Endothelial cell of hepatic sinusoid (primary cell): ENCODE measurements at regions not wholly inside any gene's neighbourhood (a gene's known extent, or its start where the extent isn't known, plus 50 kb on each side); places are given as distances from the start of the nearest gene placed in this dataset.

Experiments used
- in situ Hi-C: cut with HindIII; loops from 2 replicates; pipeline ENCODE4 v1.10.0; 2017; ENCODE audit warnings: low sequenced_read_pairs

DNA sequence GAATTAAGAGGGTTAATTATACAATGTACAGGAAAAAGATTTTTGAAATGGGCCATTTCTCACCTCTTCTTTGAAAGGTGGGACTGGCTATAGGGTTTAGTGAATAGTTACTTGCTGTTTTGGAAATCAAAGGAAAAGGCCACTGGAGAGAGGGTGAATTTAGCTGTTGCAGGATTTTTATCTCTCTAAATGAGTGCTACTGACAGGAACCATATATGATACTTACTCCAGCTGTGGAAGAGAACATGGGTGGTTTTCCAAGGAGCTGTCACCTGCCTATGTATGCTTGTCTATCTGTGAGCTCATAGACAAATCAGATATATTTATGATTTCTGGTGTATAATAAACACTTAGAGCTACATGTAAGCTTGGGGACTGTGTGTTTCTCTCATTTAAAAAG, 430.4 kb downstream of the MTX2 start:
- in situ Hi-C loops = no loop called here

GRCh38 chr2:176702131-176702530, 432.9 kb downstream of the MTX2 start:
- in situ Hi-C loops = no loop called here

DNA sequence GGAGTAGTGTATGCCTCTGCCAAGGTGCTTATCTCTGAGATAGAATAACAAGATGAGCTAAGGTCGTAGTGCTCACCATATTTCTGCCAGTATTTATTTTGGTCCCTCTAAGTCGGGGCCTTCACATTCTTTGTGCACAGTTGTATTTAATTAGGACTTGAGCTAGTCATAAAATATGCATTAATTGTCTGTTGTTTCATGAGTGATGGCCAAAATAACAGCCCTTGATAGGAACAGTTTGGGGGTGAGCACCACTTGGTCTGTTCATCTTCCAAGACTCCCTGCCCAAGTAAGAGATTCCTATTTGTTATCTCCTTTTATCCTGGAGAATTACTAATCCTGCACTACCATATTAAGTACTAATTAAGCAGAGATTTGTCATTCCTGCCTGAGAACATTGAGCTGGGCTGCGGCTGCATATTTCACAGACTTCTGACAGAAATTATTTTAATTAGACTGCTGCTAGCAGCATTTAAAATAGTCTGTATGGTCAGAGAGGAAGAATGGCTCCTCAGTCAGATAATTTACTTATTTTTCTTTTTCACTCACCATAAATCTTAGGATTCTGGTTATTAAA, 435.1 kb downstream of the MTX2 start:
- in situ Hi-C loops = no loop called here

- in situ Hi-C loops = no loop called here
These were observed 440.1 kb downstream of the MTX2 start for GRCh38 chr2:176709149-176709951.

DNA sequence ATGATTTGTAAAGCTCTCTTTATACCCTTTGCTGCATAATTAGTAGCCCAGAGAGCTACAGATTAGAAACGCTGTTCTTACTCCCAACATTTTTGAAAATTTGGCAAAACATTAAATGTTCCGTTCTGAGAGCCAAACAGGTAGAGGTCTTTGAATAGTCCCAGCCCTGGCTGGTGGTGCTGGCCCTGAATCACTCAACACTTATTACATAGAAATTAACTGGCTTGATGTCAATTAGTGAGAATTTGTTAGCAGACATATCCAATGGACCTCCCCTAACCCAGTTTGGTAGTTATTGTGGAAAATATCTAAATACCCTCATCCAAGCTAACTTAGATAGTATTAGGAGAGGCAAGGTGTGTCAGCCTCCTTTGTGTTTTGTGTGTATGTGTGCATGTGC, 440.7 kb downstream of the MTX2 start:
- in situ Hi-C loops = no loop called here

- in situ Hi-C loops = no loop called here
These were observed 441.5 kb downstream of the MTX2 start for GRCh38 chr2:176710657-176711186.

DNA sequence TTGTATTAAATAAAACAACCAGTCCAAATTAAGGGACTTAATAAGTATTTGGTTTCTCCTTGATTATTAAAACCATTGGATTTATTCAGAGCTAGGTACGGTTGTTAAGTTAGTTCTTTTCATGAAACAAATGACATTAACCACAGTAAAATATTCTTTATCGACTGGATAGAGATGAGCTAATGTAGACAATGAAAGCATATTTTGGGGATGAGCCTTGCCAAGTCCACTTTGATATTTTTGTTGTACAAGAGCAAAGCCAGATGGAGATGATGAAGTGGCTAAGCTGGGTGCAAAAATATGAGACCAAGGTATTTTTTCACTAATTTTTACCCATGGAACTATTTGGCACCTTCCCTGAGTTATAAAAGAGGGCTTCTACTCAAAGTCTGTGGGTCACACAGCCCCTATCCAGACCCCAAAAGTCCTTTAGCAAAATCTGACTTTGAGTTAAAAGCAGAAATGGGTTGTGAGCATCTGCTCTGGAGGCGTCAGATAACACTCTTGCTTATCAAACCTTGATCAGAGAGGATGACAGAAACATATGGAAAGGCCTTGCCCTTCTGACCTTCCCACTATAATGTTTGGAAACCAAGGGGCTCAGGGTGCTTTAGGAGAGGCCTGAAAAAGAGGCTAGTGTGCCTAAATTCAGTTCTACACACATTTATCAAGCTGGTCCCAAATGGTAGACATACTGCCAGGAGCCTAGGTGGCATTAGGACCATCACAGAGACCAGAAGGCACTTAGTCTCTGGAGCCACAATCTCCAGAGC, 456.8 kb downstream of the MTX2 start:
- in situ Hi-C loops = no loop called here

DNA sequence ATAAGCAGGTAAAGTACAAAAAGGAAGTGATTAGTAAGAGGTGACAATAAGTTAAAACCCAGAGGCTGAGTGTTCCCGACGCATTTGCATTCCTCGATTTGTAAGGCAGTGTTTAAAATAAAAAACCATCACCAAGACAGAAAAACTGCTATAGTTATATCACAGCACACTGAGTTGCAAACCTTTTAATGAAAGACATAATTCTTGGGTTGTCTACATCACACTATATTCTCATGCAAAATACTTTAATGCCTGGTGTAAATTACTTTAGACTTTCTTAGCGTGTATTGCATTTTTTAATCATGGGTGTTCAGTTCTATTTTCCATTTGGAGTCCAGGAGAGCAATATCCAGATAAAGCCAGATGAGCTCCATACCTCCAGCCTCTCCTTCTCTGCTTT, 458.5 kb downstream of the MTX2 start:
- in situ Hi-C loops = no loop called here

DNA sequence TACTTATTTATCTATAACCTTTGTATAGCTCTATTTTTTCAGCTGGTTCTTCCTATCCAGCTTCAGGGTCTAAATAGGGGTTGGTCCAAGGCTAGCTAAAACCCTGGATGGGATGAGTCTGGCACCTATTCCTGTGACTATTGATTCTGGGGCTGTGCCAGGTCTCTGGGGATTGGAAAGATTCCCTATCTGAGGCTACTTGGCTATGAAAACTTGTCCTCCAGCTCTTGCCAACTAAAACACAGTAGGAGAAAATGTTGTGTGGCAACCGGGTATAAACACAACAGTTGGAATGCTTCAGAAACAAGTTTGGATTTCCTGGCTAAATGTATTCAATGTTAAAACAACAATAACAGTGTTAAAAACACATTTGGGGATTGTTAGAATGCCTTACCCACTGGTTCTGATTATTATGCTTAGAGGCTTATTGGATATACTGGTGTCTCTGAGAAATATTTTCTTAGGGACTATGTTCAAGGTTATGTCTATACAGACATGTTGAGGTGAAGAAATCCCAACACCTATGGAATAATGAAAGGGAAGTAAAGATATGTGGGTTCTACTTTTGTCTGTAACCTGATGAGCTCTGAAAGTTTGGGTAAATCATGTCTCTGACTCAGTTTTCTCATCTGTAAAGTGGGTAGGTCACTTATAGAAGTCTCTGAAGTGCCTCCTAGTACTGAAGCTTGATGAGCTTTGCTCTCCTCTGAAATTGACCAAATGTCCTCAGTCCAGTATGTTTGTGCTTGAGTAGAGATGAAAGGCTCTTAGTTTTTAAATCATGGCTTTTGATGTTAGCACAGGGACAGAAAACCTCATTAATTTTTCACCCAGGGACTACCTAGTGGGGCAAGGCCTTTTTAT, 460.7 kb downstream of the MTX2 start:
- in situ Hi-C loops = loop anchor here (5.0 kb wide), 1 partner anchor 48 kb away; no protein-coding TSS in a partner anchor

- in situ Hi-C loops = loop anchor here (5.0 kb wide), 1 partner anchor 50 kb away; no protein-coding TSS in a partner anchor
These were observed 463.5 kb downstream of the MTX2 start for GRCh38 chr2:176732780-176733179.

- in situ Hi-C loops = loop anchor here (5.0 kb wide), 1 partner anchor 52 kb away; no protein-coding TSS in a partner anchor
These were observed 464.6 kb downstream of the MTX2 start for GRCh38 chr2:176733698-176734430.

- in situ Hi-C loops = loop anchor here (5.0 kb wide), 1 partner anchor 53 kb away; no protein-coding TSS in a partner anchor
These were observed 465.6 kb downstream of the MTX2 start for GRCh38 chr2:176734868-176735267.

DNA sequence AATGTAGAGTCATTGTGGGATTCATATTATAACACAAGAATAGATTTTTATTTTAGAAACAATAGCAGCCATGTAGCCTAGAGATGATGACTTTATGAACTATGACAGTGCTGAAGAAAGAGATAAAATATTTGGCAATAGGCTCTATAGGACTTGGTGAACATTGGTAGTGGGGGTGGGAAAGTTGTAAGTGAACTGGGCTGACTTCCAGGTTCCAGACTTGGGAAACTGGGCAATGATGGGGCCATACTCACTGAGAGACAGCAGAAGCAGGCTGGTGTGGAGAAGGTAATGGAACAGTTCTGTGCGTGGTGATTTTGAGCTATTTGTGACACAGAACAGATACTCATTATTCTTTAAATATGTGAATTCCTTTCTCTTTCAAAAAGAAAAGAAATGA, 470.3 kb upstream of the HNRNPA3 start:
- in situ Hi-C loops = no loop called here

- in situ Hi-C loops = no loop called here
These were observed 468.9 kb upstream of the HNRNPA3 start for GRCh38 chr2:176743671-176744070.

GRCh38 chr2:176744146-176744545, 468.4 kb upstream of the HNRNPA3 start:
- in situ Hi-C loops = no loop called here

DNA sequence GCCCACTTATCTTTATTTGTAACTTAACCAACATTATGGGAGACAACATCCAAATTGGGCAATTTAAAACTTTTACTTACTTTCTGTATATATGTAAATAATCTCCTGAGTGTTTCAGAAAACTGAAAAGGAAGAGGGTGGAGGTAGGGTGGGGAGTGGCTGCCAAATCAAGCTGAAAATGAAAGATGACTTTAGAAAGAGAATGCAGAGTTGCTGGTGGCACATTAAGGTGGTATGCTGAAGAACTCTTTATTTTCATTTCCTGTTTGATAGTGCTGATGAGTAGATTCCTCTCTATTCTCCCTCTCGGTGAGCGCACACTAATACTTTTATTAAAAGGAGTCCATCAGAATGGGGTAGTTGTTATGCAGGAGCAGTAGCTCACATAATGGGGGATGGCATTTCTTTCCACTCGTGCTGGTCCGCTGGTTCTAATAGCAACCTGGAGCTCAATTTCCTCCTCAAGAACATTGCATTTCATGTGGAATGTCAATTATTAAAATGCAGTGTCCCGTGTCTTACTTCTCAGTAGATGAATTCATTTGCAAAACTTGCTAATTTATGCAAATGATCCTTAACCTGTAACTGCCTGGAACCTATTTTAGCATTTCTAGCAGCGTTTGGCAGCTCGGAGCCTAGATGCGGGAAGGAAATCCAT, 466.9 kb upstream of the HNRNPA3 start:
- in situ Hi-C loops = no loop called here

DNA sequence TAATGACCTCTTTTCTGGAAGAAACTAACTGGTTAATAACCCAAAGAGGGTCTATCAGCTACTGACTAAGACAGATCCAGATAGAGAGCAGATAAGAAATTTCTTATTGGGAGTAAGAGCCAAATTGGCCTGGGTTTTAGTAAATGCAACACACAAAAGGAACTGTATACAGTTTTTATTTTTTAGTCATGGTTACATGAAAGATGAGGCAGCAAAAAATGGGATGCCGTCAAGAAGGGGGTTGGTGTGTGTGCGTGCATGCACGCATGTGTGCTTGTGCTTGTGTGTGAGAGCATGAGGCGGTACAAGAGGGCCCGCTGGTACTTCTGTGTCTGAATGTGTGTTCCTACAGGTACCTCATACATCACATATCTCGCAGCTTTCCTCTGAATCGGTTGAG, 466.2 kb upstream of the HNRNPA3 start:
- in situ Hi-C loops = no loop called here

DNA sequence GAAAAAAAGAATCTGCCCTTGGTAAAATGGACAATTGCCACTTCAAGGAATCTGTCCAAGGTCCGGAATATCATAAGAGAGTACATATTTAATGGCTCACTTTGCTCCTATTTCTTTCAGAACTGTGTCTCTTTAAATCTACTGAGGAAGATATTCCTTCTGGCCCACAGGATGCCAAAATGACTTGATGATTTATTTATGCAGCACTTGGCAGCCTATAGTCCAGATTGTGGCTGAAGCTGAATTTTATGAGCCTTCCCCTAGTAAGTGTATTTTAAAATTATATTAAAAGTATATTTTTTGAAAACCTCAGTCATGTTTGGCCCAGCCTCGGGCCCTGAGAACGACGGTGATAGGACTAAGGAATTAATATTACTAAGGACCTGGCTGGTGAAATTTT, 465.1 kb upstream of the HNRNPA3 start:
- in situ Hi-C loops = no loop called here

GRCh38 chr2:176747928-176748327, 464.7 kb upstream of the HNRNPA3 start:
- in situ Hi-C loops = no loop called here
